Urinary bladder (tissue), 3 donors: ENCODE measurements at regions not wholly inside any gene's neighbourhood (a gene's known extent, or its start where the extent isn't known, plus 50 kb on each side); places are given as distances from the start of the nearest gene placed in this dataset.
"Not testable (repeated sequence)": the region's sequence is repeated elsewhere in the genome, so short reads cannot be mapped to it uniquely, and the experiment has no call there.

Source experiments
- DNase-seq: peaks from one replicate; pipeline ENCODE4 v3.0.0-alpha.2; 2015; ENCODE audit errors: extremely low spot score
- H3K27ac ChIP-seq: one replicate; pipeline ENCODE4 v1.5.1; 2013; ENCODE audit warnings: low read depth, mild to moderate bottlenecking, moderate library complexity
- H3K36me3 ChIP-seq: one replicate; pipeline ENCODE4 v1.6.1; 2013; ENCODE audit warnings: mild to moderate bottlenecking, moderate library complexity; ENCODE audit not compliant: insufficient read depth
- H3K4me1 ChIP-seq: one replicate; pipeline ENCODE4 v1.6.1; 2013; ENCODE audit warnings: mild to moderate bottlenecking, moderate library complexity; ENCODE audit not compliant: insufficient read depth
- H3K4me3 ChIP-seq: one replicate; pipeline ENCODE4 v1.5.1; 2013; ENCODE audit warnings: low read depth, low read length
- WGBS: extraction: QIAGEN DNeasy Blood & Tissue Kit; methylation state at CpG from one replicate; pipeline ENCODE4 v1.1.7; 2013; 5-methylcytosine and 5-hydroxymethylcytosine counted together
- donor health status: healthy with polysubstance abuse.
- donor health status: healthy.

DNA sequence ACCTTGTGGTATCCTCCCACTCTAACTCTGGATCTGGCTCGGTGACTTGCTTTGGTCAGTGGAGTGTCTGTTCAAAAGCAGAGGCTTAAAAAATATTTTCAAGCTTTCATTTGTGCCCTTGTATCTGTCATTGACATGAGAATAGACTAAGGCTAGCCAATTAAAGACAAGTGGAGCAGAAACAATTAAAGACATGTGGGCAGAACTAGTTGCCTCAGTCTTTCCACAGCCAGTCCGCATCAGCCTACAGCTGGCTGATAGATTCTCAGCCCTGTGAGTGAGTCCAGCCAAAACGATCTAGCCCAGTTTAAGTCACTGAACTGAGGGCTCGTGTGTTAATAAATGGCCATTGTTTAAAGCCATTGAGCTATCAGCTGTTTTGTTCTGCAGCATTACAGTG, 185.2 kb upstream of the DGKB start:
- no peaks in the 10 kb centered on the region for H3K36me3 ChIP-seq
- 88% methylated on average over 4 of the region's 4 CpGs for WGBS
- no peak for DNase-seq
- H3K4me1 ChIP-seq, result no peaks in the 10 kb centered on the region
- H3K4me3 ChIP-seq, result no peak overlapping the region
- H3K27ac ChIP-seq, result no peak overlapping the region

DNA sequence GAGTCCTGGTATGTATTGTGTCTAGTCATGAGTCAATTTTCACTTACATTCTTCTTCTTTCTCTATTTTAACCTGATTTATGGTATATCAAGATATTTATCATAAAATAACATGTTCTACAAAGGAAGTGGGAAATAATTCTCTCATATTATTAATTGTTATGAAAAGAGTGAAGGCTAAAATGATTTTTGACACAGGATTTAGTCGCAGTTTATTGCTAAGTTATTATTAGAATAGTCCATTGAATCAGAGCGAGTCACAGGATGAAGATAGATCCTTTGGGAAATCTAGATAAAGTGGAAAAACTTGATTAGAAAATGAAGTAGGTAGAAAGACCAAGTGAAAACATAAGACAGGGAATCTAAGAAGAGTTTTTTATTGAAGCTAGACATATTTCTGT, 184.3 kb upstream of the DGKB start:
- no peak overlapping the region for H3K4me3 ChIP-seq
- 67% methylated on average over 2 of the region's 2 CpGs for WGBS
- no peaks in the 10 kb centered on the region for H3K36me3 ChIP-seq
- no peak overlapping the region for H3K27ac ChIP-seq
- no peaks in the 10 kb centered on the region for H3K4me1 ChIP-seq
- DNase-seq, result no peak

DNA sequence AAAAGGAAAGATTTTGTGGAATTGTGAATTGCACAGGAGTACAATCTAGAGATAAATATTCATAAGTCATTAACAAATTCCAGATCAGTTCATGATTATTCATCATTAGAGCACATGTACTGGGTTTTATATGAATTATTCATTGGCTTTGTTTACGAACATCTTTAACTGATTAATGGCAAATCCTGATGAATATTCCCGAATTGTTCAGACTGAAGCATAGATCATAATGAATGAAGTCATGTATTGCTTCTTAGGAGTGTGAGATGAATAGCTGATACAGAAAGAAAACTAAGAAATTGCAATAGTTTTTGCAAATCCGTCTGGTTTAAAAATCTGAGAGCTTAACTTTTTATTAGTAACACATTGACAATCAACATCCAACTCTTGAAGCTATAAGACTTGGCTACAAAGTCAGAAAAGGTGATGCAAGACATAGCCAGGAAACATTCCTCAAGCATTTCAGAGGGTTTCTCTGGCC, 183.6 kb upstream of the DGKB start:
- Histone ChIP-seq H3K27ac (no peak overlapping the region), H3K4me1 (no peaks in the 10 kb centered on the region), H3K4me3 (no peak overlapping the region), H3K36me3 (no peaks in the 10 kb centered on the region)
- no peak for DNase-seq
- 50% methylated on average over 3 of the region's 3 CpGs for WGBS

DNA sequence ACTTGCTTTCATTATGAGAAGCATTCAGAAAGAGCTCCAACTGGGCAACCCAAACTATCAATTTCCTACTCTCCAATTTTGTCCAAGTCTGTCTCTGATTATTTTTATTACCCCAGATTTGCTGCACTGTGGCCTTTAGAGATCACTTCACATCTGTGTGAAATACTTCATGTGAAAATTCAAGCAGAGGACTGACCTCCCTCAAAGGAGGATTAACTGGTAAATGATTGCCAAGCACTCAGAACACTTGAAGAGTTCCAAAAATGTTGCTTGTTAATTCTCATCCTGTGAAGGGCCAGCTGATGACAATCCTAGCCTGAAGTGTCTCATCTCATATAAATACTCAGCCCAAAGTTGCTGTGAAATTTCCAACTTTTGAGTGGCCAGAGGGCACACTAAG, 182.8 kb upstream of the DGKB start:
- Histone ChIP-seq H3K4me3 (no peak overlapping the region), H3K36me3 (no peaks in the 10 kb centered on the region), H3K27ac (no peak overlapping the region), H3K4me1 (no peaks in the 10 kb centered on the region)
- no peak for DNase-seq

DNA sequence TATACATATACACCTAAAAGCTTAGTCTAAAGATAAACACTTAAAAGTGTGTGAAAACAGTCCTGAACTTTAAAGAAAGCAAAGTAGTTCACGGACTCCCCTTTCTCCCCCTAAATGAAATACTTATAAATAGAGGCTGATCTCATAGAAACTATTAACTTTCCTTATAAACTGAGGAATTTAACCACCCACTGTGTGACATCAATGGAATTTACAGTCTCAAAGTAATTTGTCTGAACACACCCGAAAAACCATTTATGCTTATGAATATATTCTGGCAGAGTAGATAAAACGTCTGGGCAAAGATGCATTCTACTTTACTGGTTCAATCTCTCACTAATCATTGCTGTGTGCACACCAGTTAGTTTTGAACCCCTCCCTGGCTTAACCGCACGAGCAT, 181.8 kb upstream of the DGKB start:
- Histone ChIP-seq H3K27ac (no peak overlapping the region), H3K36me3 (no peaks in the 10 kb centered on the region), H3K4me1 (no peaks in the 10 kb centered on the region), H3K4me3 (no peak overlapping the region)
- DNase-seq, result no peak
- whole genome bisulfite sequencing, result 31% methylated on average over 5 of the region's 5 CpGs

DNA sequence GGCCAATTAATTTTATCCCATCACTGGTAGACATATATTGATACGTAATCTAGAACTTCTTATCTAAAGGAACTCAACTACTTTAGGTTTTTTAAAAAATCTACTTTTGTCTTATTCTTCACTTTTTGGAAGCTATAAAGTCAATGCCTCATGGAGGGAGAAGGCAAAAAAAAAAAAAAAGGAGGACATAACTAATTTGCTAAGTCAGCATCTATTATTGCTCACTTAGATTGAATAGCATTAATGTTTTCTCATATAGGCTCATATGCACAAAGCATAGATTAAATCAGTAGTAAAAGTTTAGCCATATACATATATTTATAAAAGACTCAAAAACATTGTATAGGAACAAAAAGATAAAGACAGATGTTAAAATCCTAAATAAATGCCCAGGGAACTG, 179.3 kb upstream of the DGKB start:
- 68% methylated on average over 1 of the region's 1 CpG for WGBS

DNA sequence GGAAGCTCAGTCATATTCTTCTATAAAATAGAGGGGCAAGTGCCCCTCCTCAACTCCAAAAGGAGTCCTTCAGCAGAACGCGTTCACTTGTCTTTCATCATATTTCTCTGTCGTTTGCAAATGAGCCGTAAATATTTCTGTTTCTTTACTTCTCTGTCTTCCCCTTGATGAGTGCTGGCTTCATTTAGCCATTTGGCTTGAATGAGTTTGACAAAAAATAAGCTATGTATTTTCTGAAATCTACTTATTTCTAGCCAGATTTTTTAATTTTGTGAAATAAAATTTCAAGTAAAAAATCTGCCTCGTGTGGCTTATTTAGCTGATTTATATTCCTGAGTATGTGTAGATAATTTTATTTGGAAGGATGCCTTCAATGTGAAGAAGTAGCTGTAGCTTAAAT, 170.8 kb upstream of the DGKB start:
- H3K27ac ChIP-seq, result no peak overlapping the region
- WGBS, result 56% methylated on average over 5 of the region's 5 CpGs
- no peaks in the 10 kb centered on the region for H3K4me1 ChIP-seq
- no peak overlapping the region for H3K4me3 ChIP-seq
- no peaks in the 10 kb centered on the region for H3K36me3 ChIP-seq
- DNase-seq, result no peak

More for the DNA sequence above, 179.3 kb upstream of the DGKB start:
- H3K4me1 ChIP-seq, result no peaks in the 10 kb centered on the region
- H3K4me3 ChIP-seq, result no peak overlapping the region
- no peak for DNase-seq
- no peak overlapping the region for H3K27ac ChIP-seq
- H3K36me3 ChIP-seq, result no peaks in the 10 kb centered on the region

DNA sequence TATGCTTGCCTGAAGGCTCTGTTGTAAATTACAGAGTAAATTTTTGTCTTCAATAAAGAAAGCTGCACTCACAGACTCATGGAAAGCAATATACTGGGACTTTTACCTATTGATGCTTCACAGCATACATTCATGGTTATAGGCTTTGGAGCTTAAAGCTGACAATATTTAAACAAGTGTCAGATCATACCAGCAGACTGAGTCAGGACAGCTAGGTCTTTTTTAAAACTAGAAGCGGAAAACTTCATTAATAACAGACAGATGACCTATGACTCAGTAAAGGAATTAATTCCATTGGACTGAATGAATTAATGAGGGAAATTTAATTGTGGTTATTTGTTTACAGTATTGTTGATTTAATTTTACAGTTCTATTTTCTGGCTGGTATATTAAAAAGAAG, 165.8 kb upstream of the DGKB start:
- Histone ChIP-seq H3K4me3 (no peak overlapping the region), H3K4me1 (no peaks in the 10 kb centered on the region), H3K27ac (no peak overlapping the region), H3K36me3 (no peaks in the 10 kb centered on the region)
- WGBS, result 93% methylated on average over 1 of the region's 1 CpG
- no peak for DNase-seq

DNA sequence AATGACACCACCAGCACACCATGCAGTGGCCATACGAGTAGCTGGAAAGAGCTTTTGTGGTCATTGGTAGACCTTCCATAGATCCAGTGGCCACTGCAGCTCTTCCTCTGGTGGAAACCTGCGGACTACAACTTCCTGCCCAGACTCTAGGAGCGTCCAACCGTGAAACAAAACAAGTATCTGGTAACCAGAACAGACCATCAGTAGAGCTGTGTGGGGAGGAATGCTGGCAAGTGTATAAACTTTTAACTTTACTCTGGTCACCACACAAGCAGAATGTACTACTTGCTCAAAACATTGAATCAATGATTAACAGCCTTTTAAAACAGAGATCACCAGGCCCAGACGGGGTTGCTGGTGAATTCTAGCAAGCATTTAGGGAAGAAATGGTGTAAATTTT, 154.7 kb upstream of the DGKB start:
- no peaks in the 10 kb centered on the region for H3K36me3 ChIP-seq
- WGBS, result 91% methylated on average over 5 of the region's 5 CpGs
- no peak for DNase-seq
- no peaks in the 10 kb centered on the region for H3K4me1 ChIP-seq
- H3K27ac ChIP-seq, result no peak overlapping the region
- H3K4me3 ChIP-seq, result no peak overlapping the region

DNA sequence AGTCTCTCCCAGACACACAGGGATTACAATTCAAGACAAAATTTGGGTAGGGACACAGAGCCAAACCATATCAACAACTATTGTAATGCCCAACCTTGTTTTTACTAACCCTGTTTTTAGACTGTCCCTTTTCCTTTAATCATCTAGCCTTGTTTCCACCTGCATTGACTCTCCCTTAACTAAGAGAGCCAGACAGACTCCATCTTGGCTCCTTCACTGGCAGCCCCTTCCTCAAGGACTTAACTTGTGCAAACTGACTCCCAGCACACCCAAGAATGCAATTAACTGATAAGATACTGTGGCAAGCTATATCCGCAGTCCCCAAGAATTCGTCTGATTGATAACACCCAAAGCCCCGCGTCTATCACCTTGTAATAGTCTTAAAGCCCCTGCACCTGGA, 151.8 kb upstream of the DGKB start:
- not testable (repeated sequence) for H3K36me3 ChIP-seq, H3K4me3 ChIP-seq, H3K4me1 ChIP-seq, H3K27ac ChIP-seq, DNase-seq
- WGBS, result 48% methylated on average over 4 of the region's 4 CpGs

DNA sequence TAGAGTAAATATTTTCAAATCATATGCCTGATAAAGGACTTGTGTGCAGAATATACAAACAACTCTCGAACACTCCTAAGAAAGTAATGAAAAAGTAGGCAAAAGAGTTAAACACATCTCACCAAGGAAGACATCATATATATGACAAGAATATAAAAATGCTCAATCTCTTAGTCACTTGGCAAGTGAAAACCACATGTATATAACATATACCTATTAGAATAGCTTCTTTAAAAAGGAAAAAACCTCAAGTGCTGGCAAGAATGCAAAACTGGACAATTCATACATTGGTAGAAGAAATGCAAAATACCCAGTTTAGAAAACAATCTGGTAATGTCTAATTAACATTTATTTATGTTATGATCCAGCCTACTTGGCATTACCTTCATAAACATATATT, 146.6 kb upstream of the DGKB start:
- no peak for DNase-seq
- Histone ChIP-seq H3K4me1 (no peaks in the 10 kb centered on the region), H3K4me3 (no peak overlapping the region), H3K36me3 (no peaks in the 10 kb centered on the region), H3K27ac (no peak overlapping the region)
- 88% methylated on average over 1 of the region's 1 CpG for WGBS

DNA sequence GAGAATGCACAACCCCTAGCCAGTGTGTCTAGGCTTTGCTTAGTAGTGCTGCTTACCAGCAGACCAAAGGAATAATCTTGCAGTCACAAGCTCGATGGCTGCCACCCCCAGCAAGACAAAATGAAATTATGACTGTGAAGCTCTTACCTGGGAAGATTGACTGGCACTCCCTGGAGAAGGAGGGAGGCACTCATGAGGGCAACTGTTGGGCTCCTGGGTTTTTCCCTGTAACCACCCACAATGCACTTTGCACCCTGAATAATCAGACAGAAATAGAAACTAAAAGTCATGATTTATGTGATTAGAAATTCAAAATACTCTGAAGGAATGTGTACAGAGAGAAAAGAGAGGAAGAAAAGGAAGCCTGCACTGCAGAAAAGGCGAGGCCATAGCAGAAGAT, 144.3 kb upstream of the DGKB start:
- 87% methylated on average over 2 of the region's 2 CpGs for WGBS

DNA sequence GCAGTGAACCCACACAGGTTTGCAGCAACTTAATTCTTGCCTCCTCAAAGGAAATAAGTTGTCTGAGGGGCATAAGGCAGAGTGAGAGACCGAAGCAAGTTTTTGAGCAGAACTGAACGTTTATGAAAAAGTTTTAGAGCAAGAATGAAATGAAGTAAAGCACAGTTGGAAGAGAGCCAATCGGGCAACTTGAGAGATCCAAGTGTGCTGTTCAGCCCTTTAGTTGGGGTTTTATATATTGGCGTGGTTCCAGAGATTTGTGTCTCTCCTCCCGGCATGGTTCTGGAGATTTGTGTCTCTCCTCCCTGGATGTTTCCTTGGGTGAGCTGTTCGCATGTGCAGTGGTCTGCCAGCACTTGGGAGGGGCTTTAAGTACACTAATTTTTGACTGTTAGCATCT, 141.4 kb upstream of the DGKB start:
- no peaks in the 10 kb centered on the region for H3K4me1 ChIP-seq
- H3K27ac ChIP-seq, result no peak overlapping the region
- H3K4me3 ChIP-seq, result no peak overlapping the region
- H3K36me3 ChIP-seq, result no peaks in the 10 kb centered on the region
- WGBS, result 44% methylated on average over 6 of the region's 6 CpGs
- DNase-seq, result no peak

More for the DNA sequence above, 144.3 kb upstream of the DGKB start:
- Histone ChIP-seq H3K4me3 (no peak overlapping the region), H3K4me1 (no peaks in the 10 kb centered on the region), H3K27ac (no peak overlapping the region), H3K36me3 (no peaks in the 10 kb centered on the region)
- no peak for DNase-seq

DNA sequence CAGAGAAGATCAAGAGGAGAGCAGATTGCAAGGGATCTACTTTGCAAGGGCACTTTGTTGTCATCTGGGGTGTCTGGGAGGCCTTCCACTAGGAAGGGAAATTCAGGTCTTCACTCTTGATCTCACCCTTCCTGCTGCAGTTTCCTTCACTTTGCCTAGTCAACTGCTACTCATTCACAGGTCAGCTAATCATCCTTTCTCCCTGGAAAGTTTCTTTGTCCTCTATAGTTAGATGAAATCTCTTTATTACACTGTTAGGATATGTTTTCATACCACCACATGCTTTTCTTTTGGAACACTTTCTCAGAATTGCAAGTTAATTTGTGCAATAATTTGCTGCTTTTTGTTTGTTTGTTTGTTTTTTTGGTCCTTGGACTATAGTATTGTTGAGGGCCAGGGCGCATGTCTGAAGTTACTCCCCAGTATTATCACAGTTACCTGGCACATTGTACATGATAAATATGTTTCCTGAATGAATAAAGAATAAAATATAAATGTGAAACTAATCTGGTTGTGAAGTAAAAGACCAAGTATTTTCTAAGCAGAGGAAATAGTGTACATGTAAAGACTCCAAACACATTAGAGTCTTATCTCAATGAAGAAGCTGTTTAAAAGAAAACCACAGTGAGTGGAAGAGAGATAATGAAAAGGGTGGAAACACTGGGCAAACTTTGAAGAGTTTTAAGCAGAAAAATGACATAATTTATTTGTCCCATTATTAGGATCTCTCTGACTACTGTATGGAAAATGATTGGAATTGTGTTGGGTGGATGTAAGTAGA, 139.9 kb upstream of the DGKB start:
- no peak overlapping the region for H3K4me3 ChIP-seq
- H3K36me3 ChIP-seq, result no peaks in the 10 kb centered on the region
- WGBS, result 86% methylated on average over 1 of the region's 1 CpG
- no peak for DNase-seq
- H3K4me1 ChIP-seq, result no peaks in the 10 kb centered on the region
- no peak overlapping the region for H3K27ac ChIP-seq

DNA sequence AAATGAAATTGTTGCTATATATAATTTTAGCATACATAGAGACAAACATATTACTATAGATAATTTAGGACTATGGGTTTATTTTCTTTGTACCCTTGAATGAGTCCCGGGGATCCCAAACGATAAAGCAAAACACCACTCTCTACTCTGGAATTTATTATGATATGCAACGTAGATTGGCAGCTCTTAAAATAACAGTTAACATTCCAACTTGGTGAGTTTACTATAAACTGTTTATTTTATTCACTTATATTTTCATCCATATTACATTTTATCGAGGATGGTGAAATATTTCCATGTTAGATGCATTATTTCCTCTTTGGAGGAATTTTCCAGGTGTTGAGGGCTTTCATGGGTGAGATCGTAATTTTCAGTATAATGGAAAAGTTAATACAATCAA, 138.7 kb upstream of the DGKB start:
- no peak for DNase-seq
- Histone ChIP-seq H3K27ac (no peak overlapping the region), H3K4me1 (no peaks in the 10 kb centered on the region), H3K4me3 (no peak overlapping the region), H3K36me3 (no peaks in the 10 kb centered on the region)
- WGBS, result 39% methylated on average over 5 of the region's 5 CpGs
